Endothelial cell of umbilical vein (primary cell): ENCODE measurements at regions not wholly inside any gene's neighbourhood (a gene's known extent, or its start where the extent isn't known, plus 50 kb on each side); places are given as distances from the start of the nearest gene placed in this dataset.

Experiments used
- BruUV-seq: library from RNA; stranded (reverse); fragments of 400-500 nt; replicated peaks from 2 replicates; lab custom pipeline; 2021; lab: Mats Ljungman, UMichigan
- CTCF ChIA-PET: fragments of 300-600, 350-600 bp; sonication (Branson Sonifier 250); formaldehyde crosslinking; loops from one replicate; lab custom pipeline; 2021; ENCODE audit warnings: antibody characterized with exemption, inconsistent platforms; lab: Charles Lee
- POLR2A ChIA-PET: fragments of 300-600, 350-600 bp; sonication (Branson Sonifier 250); formaldehyde crosslinking; loops from one replicate; lab custom pipeline; 2021; ENCODE audit warnings: antibody characterized with exemption, inconsistent platforms; lab: Charles Lee
- DNase-seq: peaks from one replicate; pipeline ENCODE4 v3.0.0-alpha.2; 2011; ENCODE audit warnings: low read depth, low spot score
- FAIRE-seq: peaks from 2 replicates; lab custom pipeline; 2011; peaks lifted over from hg19 to GRCh38; lab: Jason Lieb, UNC
- H2AFZ ChIP-seq: 2 replicates; pipeline ENCODE4 v1.6.0; 2012; ENCODE audit warnings: low read depth, low read length, control low read depth, inconsistent platforms
- H3K27ac ChIP-seq: 2 replicates; pipeline ENCODE4 v1.5.1; 2011; ENCODE audit warnings: low read depth, mild to moderate bottlenecking, control low read depth, low read length, moderate library complexity; ENCODE audit not compliant: insufficient read depth
- H3K27me3 ChIP-seq, 2 experiments: 2 replicates each; pipeline versions ENCODE4 v1.6.0 to v1.6.1; 2011; ENCODE audit warnings: low read length in 2 of 2, mixed read lengths in 1 of 2; ENCODE audit not compliant: control insufficient read depth in 2 of 2, insufficient read depth in 2 of 2
- H3K36me3 ChIP-seq, 2 experiments: 2 replicates in 1 of 2; 3 replicates in 1 of 2; pipeline ENCODE4 v1.5.1; 2011; ENCODE audit warnings: low read length in 2 of 2, mild to moderate bottlenecking in 1 of 2, moderate library complexity in 1 of 2; ENCODE audit not compliant: control insufficient read depth in 2 of 2, insufficient read depth in 2 of 2; ENCODE audit errors: extremely low read depth in 1 of 2
- H3K4me1 ChIP-seq: 3 replicates; pipeline ENCODE4 v1.5.1; 2011; ENCODE audit warnings: mild to moderate bottlenecking, low read length; ENCODE audit not compliant: control insufficient read depth, insufficient read depth; ENCODE audit errors: extremely low read depth
- H3K4me2 ChIP-seq: 2 replicates; pipeline ENCODE4 v1.6.1; 2011; ENCODE audit warnings: low read length, control low read depth, mixed read lengths; ENCODE audit not compliant: insufficient read depth
- H3K4me3 ChIP-seq, 3 experiments: fragments of 200-600 bp in 1 of 3; sonication (generic), shearing (Covaris generic) in 1 of 3; replicated peaks in 1 of 3; 2 replicates each; pipeline ENCODE4 v1.5.1; 2011 to 2016; ENCODE audit warnings: control low read depth in 3 of 3, low read length in 3 of 3, mild to moderate bottlenecking in 2 of 3, inconsistent platforms in 1 of 3, low read depth in 1 of 3, moderate library complexity in 1 of 3; ENCODE audit not compliant: insufficient read depth in 1 of 3
- H3K79me2 ChIP-seq: 2 replicates; pipeline ENCODE4 v1.6.0; 2012; ENCODE audit warnings: low read length, inconsistent platforms; ENCODE audit not compliant: control insufficient read depth, insufficient read depth
- H3K9ac ChIP-seq: replicated peaks from 2 replicates; pipeline ENCODE3; 2011; ENCODE audit warnings: low read length, control low read depth; ENCODE audit not compliant: insufficient read depth; ENCODE audit errors: extremely low read depth
- H3K9me1 ChIP-seq: replicated peaks from 3 replicates; pipeline ENCODE4 v1.6.0; 2011; ENCODE audit warnings: mild to moderate bottlenecking, low read length; ENCODE audit not compliant: control insufficient read depth, insufficient read depth; ENCODE audit errors: extremely low read depth
- H3K9me3 ChIP-seq: replicated peaks from 2 replicates; pipeline ENCODE4 v1.5.1; 2012; ENCODE audit warnings: low read length, inconsistent platforms; ENCODE audit not compliant: control insufficient read depth, insufficient read depth
- H4K20me1 ChIP-seq: replicated peaks from 2 replicates; pipeline ENCODE3; 2011; ENCODE audit warnings: mild to moderate bottlenecking, low read length; ENCODE audit not compliant: control insufficient read depth, insufficient read depth; ENCODE audit errors: extremely low read depth
- CTCF ChIP-seq, 2 donors: IDR thresholded peaks; 1 replicate in 1 of 2; 2 replicates in 1 of 2; pipeline ENCODE4 v1.5.1; 2011; ENCODE audit warnings: low read length in 2 of 2, mild to moderate bottlenecking in 2 of 2, moderate library complexity in 2 of 2, control low read depth in 1 of 2, inconsistent platforms in 1 of 2, low read depth in 1 of 2; ENCODE audit not compliant: insufficient read depth in 1 of 2; ENCODE audit errors: extremely low read depth in 1 of 2
- EZH2 ChIP-seq: IDR thresholded peaks from 2 replicates; pipeline ENCODE4 v1.6.1; 2012; ENCODE audit warnings: borderline replicate concordance, low read depth, mild to moderate bottlenecking, moderate library complexity, low read length, inconsistent platforms; ENCODE audit not compliant: severe bottlenecking
- FOS ChIP-seq: IDR thresholded peaks from 2 replicates; pipeline ENCODE4 v1.6.1; 2011; ENCODE audit warnings: mild to moderate bottlenecking, low read length, moderate library complexity, borderline replicate concordance; ENCODE audit not compliant: insufficient read depth
- GATA2 ChIP-seq: IDR thresholded peaks from 2 replicates; pipeline ENCODE4 v1.7.0; 2011; ENCODE audit warnings: low read depth, mild to moderate bottlenecking, moderate library complexity, mixed read lengths, low read length; ENCODE audit not compliant: insufficient read length, insufficient read depth
- JUN ChIP-seq: IDR thresholded peaks from 2 replicates; pipeline ENCODE4 v1.6.1; 2011; ENCODE audit warnings: borderline replicate concordance, low read depth; ENCODE audit not compliant: insufficient read length, insufficient read depth
- MAX ChIP-seq: IDR thresholded peaks from 2 replicates; pipeline ENCODE4 v1.6.1; 2011; ENCODE audit not compliant: insufficient read depth, insufficient read length
- MYC ChIP-seq: IDR thresholded peaks from one replicate; pipeline ENCODE4 v1.6.1; 2011; ENCODE audit warnings: mild to moderate bottlenecking, low read depth, low read length
- POLR2A ChIP-seq: IDR thresholded peaks from 2 replicates; pipeline ENCODE4 v1.6.1; 2012; ENCODE audit warnings: low read depth, mild to moderate bottlenecking, control low read depth, low read length
- POLR2AphosphoS5 ChIP-seq: IDR thresholded peaks from 2 replicates; pipeline ENCODE4 v1.6.1; 2012; ENCODE audit warnings: low read depth, mild to moderate bottlenecking, control low read depth, low read length, moderate library complexity; ENCODE audit not compliant: insufficient read depth
- dilution Hi-C: fragments of 300-500 bp; cut with MboI; formaldehyde crosslinking; loops from one replicate; pipeline ENCODE4 v1.15.0; 2019; ENCODE audit warnings: low sequenced_read_pairs; ENCODE audit not compliant: extremely low pct_ligation_motif_present
- intact Hi-C: fragments of 100-400 bp; cut with micrococcal nuclease; formaldehyde crosslinking; loops from one replicate; pipeline ENCODE4 v1.10.0; 2022

- DNase-seq = no peak
- ChIA-PET POLR2A (no interaction called here), CTCF (no interaction called here)
Observed at GRCh38 chr7:37601321-37601720, 82.2 kb upstream of the GPR141 start.

More at GRCh38 chr7:37601321-37601720, 82.2 kb upstream of the GPR141 start:
- dilution Hi-C loops = no loop called here
- no peaks in the 10 kb centered on the region for H3K9me1 ChIP-seq
- intact Hi-C loops = no loop called here
- H3K4me2 ChIP-seq = no peak overlapping the region
- no peak overlapping the region for H2AFZ ChIP-seq
- no TSS peak for BruUV-seq
- FAIRE-seq = no peak
- H3K9me3 ChIP-seq = no peaks in the 10 kb centered on the region
- no peaks in the 10 kb centered on the region for H4K20me1 ChIP-seq
- H3K79me2 ChIP-seq = no peaks in the 10 kb centered on the region
- no peak overlapping the region for H3K27ac ChIP-seq
- no peaks in the 10 kb centered on the region for H3K4me1 ChIP-seq
- H3K27me3 ChIP-seq = no peaks in the 10 kb centered on the region
- no peaks in the 10 kb centered on the region for H3K36me3 ChIP-seq
- H3K9ac ChIP-seq = no peak overlapping the region
- TF ChIP-seq MYC = no peak
- no peak for TF ChIP-seq EZH2
- no peak for TF ChIP-seq CTCF (IDR thresholded peaks at IDR 0.05; ENCODE audit: extremely low read depth in 1 of 2, insufficient read depth in 1 of 2, low read depth in 1 of 2, low read length in 2 of 2)
- TF ChIP-seq POLR2AphosphoS5 = no peak
- no peak for TF ChIP-seq MAX
- no peak for TF ChIP-seq GATA2
- TF ChIP-seq JUN = no peak
- no peak for TF ChIP-seq POLR2A
- TF ChIP-seq FOS = no peak
- no peak overlapping the region for H3K4me3 ChIP-seq
